ENCODE measurements at regions not wholly inside any gene's neighbourhood (a gene's known extent, or its start where the extent isn't known, plus 50 kb on each side); places are given as distances from the start of the nearest gene placed in this dataset.

- TF ChIP-seq ZNF512 (CRISPR knock-in tag; IDR thresholded peaks at IDR 0.05; ENCODE audit: borderline replicate concordance) (no peak), ZBTB43 (CRISPR knock-in tag; IDR thresholded peaks at IDR 0.05) (no peak), CDX4 (CRISPR knock-in tag; IDR thresholded peaks at IDR 0.05; ENCODE audit: borderline replicate concordance) (no peak), JUN (CRISPR knock-in tag; IDR thresholded peaks at IDR 0.05) (no peak), AR (CRISPR knock-in tag; IDR thresholded peaks at IDR 0.05) (no peak)
Measured at GRCh38 chr7:27367933-27368549, 125.4 kb downstream of the EVX1 start (continued).

GRCh38 chr7:27374958-27375841 lies 132.6 kb downstream of the EVX1 start:
- Mint-ChIP-seq H3K27ac (peak overlapping the region; percentile 79; the same call in 1 of the 2 replicates), H3K9me3 (no peaks in the 10 kb centered on the region), H3K4me1 (peaks cover 36% of the 10 kb centered on the region), H3K36me3 (no peaks in the 10 kb centered on the region), H3K4me3 (no peak overlapping the region), H3K27me3 (ENCODE audit: low read depth) (no peaks in the 10 kb centered on the region)
- ChIA-PET CTCF (interaction anchor here (1.0 to 1.4 kb wide), 3 partner anchors 8 to 231 kb away, joined by 3 to 4 read pairs (median 3); no protein-coding TSS in a partner anchor), POLR2A (no interaction called here)
- DNase-seq (ENCODE audit: low spot score) (no peak), ATAC-seq (no peak)
- no peak for TF ChIP-seq ZBTB21 (CRISPR knock-in tag; IDR thresholded peaks at IDR 0.05; ENCODE audit: borderline replicate concordance)
- no peak for TF ChIP-seq FOXP1 (CRISPR knock-in tag; IDR thresholded peaks at IDR 0.05; ENCODE audit: borderline replicate concordance)
- no peak for TF ChIP-seq MLX (CRISPR knock-in tag; IDR thresholded peaks at IDR 0.05)
- TF ChIP-seq ZNF317 (CRISPR knock-in tag; IDR thresholded peaks at IDR 0.05; ENCODE audit: borderline replicate concordance, low read depth): no peak
- TF ChIP-seq ZNF232 (CRISPR knock-in tag; IDR thresholded peaks at IDR 0.05): no peak
- TF ChIP-seq TCF7 (CRISPR knock-in tag; IDR thresholded peaks at IDR 0.05; ENCODE audit: low read depth): no peak
- no peak for TF ChIP-seq TEAD4 (CRISPR knock-in tag; IDR thresholded peaks at IDR 0.05)
- TF ChIP-seq ZNF396 (CRISPR knock-in tag; IDR thresholded peaks at IDR 0.05; ENCODE audit: borderline replicate concordance): no peak
- TF ChIP-seq MAX (CRISPR knock-in tag; IDR thresholded peaks at IDR 0.05): no peak
- TF ChIP-seq CTCF (IDR thresholded peaks at IDR 0.05): no peak
- no peak for TF ChIP-seq ZNF423 (CRISPR knock-in tag; IDR thresholded peaks at IDR 0.05)
- TF ChIP-seq ZNF416 (CRISPR knock-in tag; IDR thresholded peaks at IDR 0.05): no peak

Data from WTC11 (cell line).